ENCODE measurements at regions not wholly inside any gene's neighbourhood (a gene's known extent, or its start where the extent isn't known, plus 50 kb on each side); places are given as distances from the start of the nearest gene placed in this dataset.
"Not testable (repeated sequence)": the region's sequence is repeated elsewhere in the genome, so short reads cannot be mapped to it uniquely, and the experiment has no call there.

- DNase-seq: no peak
Measured at GRCh38 chr1:213744780-213745179, 243.0 kb upstream of the PROX1 start.

GRCh38 chr1:213745451-213745850, 242.3 kb upstream of the PROX1 start:
- DNase-seq: no peak

- DNase-seq: no peak
Measured at GRCh38 chr1:213749558-213749957, 238.2 kb upstream of the PROX1 start.

GRCh38 chr1:213750231-213751063, 237.3 kb upstream of the PROX1 start:
- DNase-seq: no peak

GRCh38 chr1:213751064-213751397, 236.7 kb upstream of the PROX1 start:
- DNase-seq: no peak

GRCh38 chr1:213759359-213760181, 228.2 kb upstream of the PROX1 start:
- DNase-seq: no peak

GRCh38 chr1:213761845-213762407, 225.8 kb upstream of the PROX1 start:
- no peak for DNase-seq

GRCh38 chr1:213767683-213768082, 220.1 kb upstream of the PROX1 start:
- no peak for DNase-seq

- DNase-seq: no peak
Measured at GRCh38 chr1:213772128-213773063, 215.4 kb upstream of the PROX1 start.

- no peak for DNase-seq
Measured at GRCh38 chr1:213773975-213774374, 213.8 kb upstream of the PROX1 start.

GRCh38 chr1:213776969-213777368, 210.8 kb upstream of the PROX1 start:
- no peak for DNase-seq

GRCh38 chr1:213779228-213779627, 208.5 kb upstream of the PROX1 start:
- no peak for DNase-seq

- no peak for DNase-seq
Measured at GRCh38 chr1:213782941-213783672, 204.7 kb upstream of the PROX1 start.

- DNase-seq: no peak
Measured at GRCh38 chr1:213783893-213784292, 203.9 kb upstream of the PROX1 start.

GRCh38 chr1:213786683-213787082, 201.1 kb upstream of the PROX1 start:
- DNase-seq: no peak

- DNase-seq: no peak
Measured at GRCh38 chr1:213790565-213790964, 197.2 kb upstream of the PROX1 start.

GRCh38 chr1:213793482-213794067, 194.2 kb upstream of the PROX1 start:
- no peak for DNase-seq

GRCh38 chr1:213796525-213796924, 191.2 kb upstream of the PROX1 start:
- DNase-seq: no peak

GRCh38 chr1:213808288-213808687, 179.5 kb upstream of the PROX1 start:
- not testable (repeated sequence) for DNase-seq

GRCh38 chr1:213817156-213817555, 170.6 kb upstream of the PROX1 start:
- no peak for DNase-seq

- DNase-seq: no peak
Measured at GRCh38 chr1:213820362-213821149, 167.2 kb upstream of the PROX1 start.
